ENCODE measurements at regions not wholly inside any gene's neighbourhood (a gene's known extent, or its start where the extent isn't known, plus 50 kb on each side); places are given as distances from the start of the nearest gene placed in this dataset.

- no peak for TF ChIP-seq CTCF (conservative IDR thresholded peaks at IDR 0.05; ENCODE audit: low read length)
- TF ChIP-seq EZH2phosphoT487 (IDR thresholded peaks at IDR 0.05; ENCODE audit: borderline replicate concordance), result no peak
Observed at GRCh38 chr10:43976292-43976691, 327.6 kb upstream of the ZNF32 start.
